HG03139 (cell line): ENCODE measurements at regions not wholly inside any gene's neighbourhood (a gene's known extent, or its start where the extent isn't known, plus 50 kb on each side); places are given as distances from the start of the nearest gene placed in this dataset.

Experiments used
- ATAC-seq: cut with Tn5 transposase; IDR thresholded peaks from one replicate; pipeline ENCODE4 v1.9.1; 2021; ENCODE audit not compliant: unreplicated experiment

- no peak for ATAC-seq
Measured at GRCh38 chr2:14535156-14535555, 97.4 kb upstream of the LRATD1 start.

GRCh38 chr2:14536976-14537375 is 95.5 kb upstream of the LRATD1 start:
- ATAC-seq = no peak

GRCh38 chr2:14540015-14540414 is 92.5 kb upstream of the LRATD1 start:
- no peak for ATAC-seq

GRCh38 chr2:14543284-14543683 is 89.2 kb upstream of the LRATD1 start:
- no peak for ATAC-seq

GRCh38 chr2:14544247-14544646 is 88.3 kb upstream of the LRATD1 start:
- ATAC-seq = no peak

- ATAC-seq = no peak
Measured at GRCh38 chr2:14547830-14548229, 84.7 kb upstream of the LRATD1 start.

- no peak for ATAC-seq
Measured at GRCh38 chr2:14550658-14551057, 81.9 kb upstream of the LRATD1 start.

GRCh38 chr2:14551069-14551468 is 81.4 kb upstream of the LRATD1 start:
- ATAC-seq = no peak

- no peak for ATAC-seq
Measured at GRCh38 chr2:14552286-14552685, 80.2 kb upstream of the LRATD1 start.

- no peak for ATAC-seq
Measured at GRCh38 chr2:14552818-14553217, 79.7 kb upstream of the LRATD1 start.

GRCh38 chr2:14554849-14555545 is 77.5 kb upstream of the LRATD1 start:
- ATAC-seq = no peak

- no peak for ATAC-seq
Measured at GRCh38 chr2:14557111-14557510, 75.4 kb upstream of the LRATD1 start.

GRCh38 chr2:14557916-14558315 is 74.6 kb upstream of the LRATD1 start:
- no peak for ATAC-seq

GRCh38 chr2:14558335-14558919 is 74.1 kb upstream of the LRATD1 start:
- ATAC-seq = no peak

GRCh38 chr2:14560716-14561115 is 71.8 kb upstream of the LRATD1 start:
- no peak for ATAC-seq

GRCh38 chr2:14563324-14563723 is 69.2 kb upstream of the LRATD1 start:
- ATAC-seq = no peak

GRCh38 chr2:14565666-14566065 is 66.9 kb upstream of the LRATD1 start:
- no peak for ATAC-seq

GRCh38 chr2:14567561-14567960 is 65.0 kb upstream of the LRATD1 start:
- ATAC-seq = no peak

GRCh38 chr2:14569294-14569693 is 63.2 kb upstream of the LRATD1 start:
- ATAC-seq = no peak

GRCh38 chr2:14572633-14573032 is 59.9 kb upstream of the LRATD1 start:
- ATAC-seq = no peak

GRCh38 chr2:14577843-14578242 is 54.7 kb upstream of the LRATD1 start:
- ATAC-seq = no peak
